ENCODE measurements at regions not wholly inside any gene's neighbourhood (a gene's known extent, or its start where the extent isn't known, plus 50 kb on each side); places are given as distances from the start of the nearest gene placed in this dataset.
A peak's percentile ranks its signal among the peaks of the same experiment; 100 is the strongest.
"Not testable (repeated sequence)": the region's sequence is repeated elsewhere in the genome, so short reads cannot be mapped to it uniquely, and the experiment has no call there.

GRCh38 chr18:8525692-8526091 is 83.5 kb upstream of the RAB12 start:
- H3K36me3 Mint-ChIP-seq, result peaks cover 0 to 22% (median 2%) of the 10 kb centered on the region in 3 donors
- H3K27me3 Mint-ChIP-seq, result peaks cover 26 to 55% (median 33%) of the 10 kb centered on the region in 5 donors
- DNase-seq (no peak), ATAC-seq (no peak)
- POLR2A ChIA-PET, result no interaction called here
- no peak overlapping the region for H3K4me3 Mint-ChIP-seq
- peaks cover 0 to 4% (median under 1%) of the 10 kb centered on the region in 4 donors for H3K4me1 Mint-ChIP-seq
- H3K9me3 Mint-ChIP-seq, result peaks cover 5 to 31% (median 22%) of the 10 kb centered on the region in 9 donors
- H3K27ac Mint-ChIP-seq, result no peak overlapping the region

GRCh38 chr18:8526332-8526731 is 82.9 kb upstream of the RAB12 start:
- Mint-ChIP-seq H3K4me3 (no peak overlapping the region), H3K4me1 (peaks cover 0 to 4% (median under 1%) of the 10 kb centered on the region in 4 donors), H3K36me3 (peaks cover 0 to 25% (median 2%) of the 10 kb centered on the region in 3 donors), H3K27me3 (peaks cover 25 to 55% (median 32%) of the 10 kb centered on the region in 5 donors), H3K9me3 (peaks cover 11 to 31% (median 27%) of the 10 kb centered on the region in 9 donors), H3K27ac (no peak overlapping the region)
- ATAC-seq (no peak), DNase-seq (no peak)
- POLR2A ChIA-PET, result no interaction called here

GRCh38 chr18:8529609-8530008 is 79.6 kb upstream of the RAB12 start:
- peaks cover 0 to 32% (median 2%) of the 10 kb centered on the region in 3 donors for H3K36me3 Mint-ChIP-seq
- H3K27ac Mint-ChIP-seq, result no peak overlapping the region
- H3K9me3 Mint-ChIP-seq, result peaks cover 21 to 55% (median 47%) of the 10 kb centered on the region in 9 donors
- H3K4me1 Mint-ChIP-seq, result peaks cover 0 to 4% (median 0%) of the 10 kb centered on the region in 4 donors
- POLR2A ChIA-PET, result no interaction called here
- H3K27me3 Mint-ChIP-seq, result peaks cover 17 to 40% (median 20%) of the 10 kb centered on the region in 5 donors
- DNase-seq, result no peak
- no peak for ATAC-seq
- no peak overlapping the region for H3K4me3 Mint-ChIP-seq

- H3K4me3 Mint-ChIP-seq, H3K27ac Mint-ChIP-seq, POLR2A ChIA-PET, H3K4me1 Mint-ChIP-seq, DNase-seq, ATAC-seq: not testable (repeated sequence)
- H3K27me3 Mint-ChIP-seq, result peaks cover 4 to 25% (median 10%) of the 10 kb centered on the region in 5 donors
- peaks cover 0 to 32% (median 2%) of the 10 kb centered on the region in 3 donors for H3K36me3 Mint-ChIP-seq
- H3K9me3 Mint-ChIP-seq, result peaks cover 21 to 55% (median 47%) of the 10 kb centered on the region in 9 donors
These were observed 78.2 kb upstream of the RAB12 start for GRCh38 chr18:8531084-8531483.

GRCh38 chr18:8536231-8536630 is 73.0 kb upstream of the RAB12 start:
- DNase-seq (no peak), ATAC-seq (no peak)
- H3K4me1 Mint-ChIP-seq, result no peaks in the 10 kb centered on the region

GRCh38 chr18:8536922-8537321 is 72.3 kb upstream of the RAB12 start:
- peaks cover 0 to 6% (median 0%) of the 10 kb centered on the region in 3 donors for H3K36me3 Mint-ChIP-seq
- POLR2A ChIA-PET, result no interaction called here
- no peak for ATAC-seq
- H3K27me3 Mint-ChIP-seq, result peaks cover 0 to 5% (median 0%) of the 10 kb centered on the region in 5 donors
- peaks cover 2 to 22% (median 13%) of the 10 kb centered on the region in 9 donors for H3K9me3 Mint-ChIP-seq
- H3K4me3 Mint-ChIP-seq, result no peak overlapping the region
- H3K27ac Mint-ChIP-seq, result no peak overlapping the region
- DNase-seq, result no peak
- H3K4me1 Mint-ChIP-seq, result no peaks in the 10 kb centered on the region

More at GRCh38 chr18:8536231-8536630, 73.0 kb upstream of the RAB12 start:
- Mint-ChIP-seq H3K4me3 (no peak overlapping the region), H3K27ac (no peak overlapping the region), H3K27me3 (peaks cover 0 to 10% (median 0%) of the 10 kb centered on the region in 5 donors), H3K9me3 (peaks cover 9 to 29% (median 20%) of the 10 kb centered on the region in 9 donors), H3K36me3 (peaks cover 0 to 13% (median 0%) of the 10 kb centered on the region in 3 donors)
- POLR2A ChIA-PET, result no interaction called here

DNA sequence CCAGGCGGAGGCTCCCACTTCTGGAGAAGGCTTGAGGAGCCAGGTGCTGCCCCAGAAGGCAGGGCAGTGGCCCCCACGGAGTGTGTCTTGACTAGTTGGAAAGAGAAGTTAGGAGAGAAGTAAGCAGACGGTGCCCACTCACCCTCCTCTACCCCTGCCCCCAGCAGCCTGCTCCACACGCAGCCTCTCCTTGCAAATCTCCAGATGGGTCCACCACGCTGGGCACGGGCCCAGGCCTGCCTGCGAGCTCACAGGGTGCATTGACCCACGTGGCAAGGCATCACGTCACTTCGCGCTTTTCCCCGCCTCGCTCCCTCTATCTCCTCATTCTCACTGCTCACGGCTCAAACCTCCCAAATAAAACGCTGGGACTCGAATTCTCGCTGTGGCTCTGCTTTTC is 71.8 kb upstream of the RAB12 start:
- peaks cover 0 to 18% (median 8%) of the 10 kb centered on the region in 9 donors for H3K9me3 Mint-ChIP-seq
- peaks cover 0 to 3% (median 0%) of the 10 kb centered on the region in 5 donors for H3K27me3 Mint-ChIP-seq
- H3K4me3 Mint-ChIP-seq, result peak overlapping the region in 1 of 10 donors; percentile 49
- POLR2A ChIA-PET, result no interaction called here
- peaks cover 0 to 2% (median 0%) of the 10 kb centered on the region in 3 donors for H3K36me3 Mint-ChIP-seq
- no peak for DNase-seq
- H3K4me1 Mint-ChIP-seq, result no peaks in the 10 kb centered on the region
- no peak for ATAC-seq
- no peak overlapping the region for H3K27ac Mint-ChIP-seq

DNA sequence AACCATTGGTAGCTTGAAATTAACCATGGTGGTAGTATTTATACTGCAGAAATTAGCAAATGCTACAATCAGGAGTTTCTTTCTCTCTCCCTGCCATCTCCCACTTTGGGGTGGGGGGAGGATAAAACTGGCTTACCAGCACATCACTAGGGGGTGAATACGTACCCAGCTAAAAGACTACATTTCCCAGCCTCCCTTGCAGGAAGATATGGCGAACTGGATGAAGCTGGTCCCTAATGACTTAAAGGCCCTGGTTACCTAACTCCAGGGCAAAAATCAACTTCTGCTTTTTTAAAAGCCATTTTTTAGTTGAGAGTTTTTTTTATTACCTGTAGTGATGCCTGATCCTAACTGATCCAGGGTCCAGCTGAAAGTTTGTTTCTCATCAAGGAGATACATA is 70.3 kb upstream of the RAB12 start:
- no peak for DNase-seq

DNA sequence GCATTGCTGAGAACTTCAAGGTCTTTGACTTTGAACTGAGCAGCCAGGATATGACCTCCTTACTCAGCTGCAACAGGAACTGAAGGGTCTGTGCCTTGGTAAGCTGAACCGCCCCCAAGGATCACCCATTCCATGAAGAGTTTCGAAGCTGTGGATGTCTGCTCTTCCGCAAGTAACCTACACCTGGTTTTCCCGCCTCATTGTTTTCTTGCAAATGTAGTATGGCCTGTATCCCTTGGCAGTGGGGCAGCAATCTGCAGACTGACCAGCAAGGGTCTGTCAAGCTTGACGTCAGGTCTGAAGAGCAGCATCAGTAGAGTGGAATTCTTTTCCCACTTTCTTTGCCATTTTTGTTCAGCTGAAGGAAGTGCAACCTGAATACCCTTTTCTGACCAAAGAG is 62.6 kb upstream of the RAB12 start:
- Mint-ChIP-seq H3K4me1 (no peaks in the 10 kb centered on the region), H3K9me3 (no peaks in the 10 kb centered on the region), H3K4me3 (no peak overlapping the region), H3K27ac (no peak overlapping the region), H3K36me3 (no peaks in the 10 kb centered on the region), H3K27me3 (peaks cover 6 to 22% (median 9%) of the 10 kb centered on the region in 5 donors)
- POLR2A ChIA-PET, result no interaction called here
- DNase-seq (no peak), ATAC-seq (no peak)

More for the DNA sequence above, 70.3 kb upstream of the RAB12 start:
- Mint-ChIP-seq H3K27ac (no peak overlapping the region), H3K4me1 (no peaks in the 10 kb centered on the region), H3K9me3 (peaks cover 0 to 8% (median 0%) of the 10 kb centered on the region in 9 donors), H3K27me3 (peaks cover 0 to 15% (median 6%) of the 10 kb centered on the region in 5 donors), H3K36me3 (no peaks in the 10 kb centered on the region), H3K4me3 (no peak overlapping the region)
- POLR2A ChIA-PET, result no interaction called here
- ATAC-seq, result no peak

DNA sequence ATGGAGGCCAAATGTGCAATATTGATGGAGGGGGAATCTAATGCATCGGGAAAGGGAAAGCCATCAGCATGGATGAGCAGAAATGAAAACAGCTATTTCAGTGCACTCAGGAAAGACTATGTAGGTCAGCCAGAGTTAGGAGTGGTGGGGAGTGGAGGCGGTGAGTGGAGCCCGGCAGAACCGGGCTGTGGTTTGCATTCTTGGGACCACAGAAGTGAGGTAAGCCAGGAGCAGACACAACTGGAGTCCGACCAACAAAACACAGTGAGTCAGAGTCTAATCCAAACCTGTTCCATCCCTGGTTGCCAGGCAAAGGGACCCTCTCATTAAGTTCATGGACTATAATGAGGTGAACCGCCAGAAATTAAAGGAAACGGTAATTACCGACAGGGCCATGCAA is 61.1 kb upstream of the RAB12 start:
- H3K36me3 Mint-ChIP-seq, result no peaks in the 10 kb centered on the region

DNA sequence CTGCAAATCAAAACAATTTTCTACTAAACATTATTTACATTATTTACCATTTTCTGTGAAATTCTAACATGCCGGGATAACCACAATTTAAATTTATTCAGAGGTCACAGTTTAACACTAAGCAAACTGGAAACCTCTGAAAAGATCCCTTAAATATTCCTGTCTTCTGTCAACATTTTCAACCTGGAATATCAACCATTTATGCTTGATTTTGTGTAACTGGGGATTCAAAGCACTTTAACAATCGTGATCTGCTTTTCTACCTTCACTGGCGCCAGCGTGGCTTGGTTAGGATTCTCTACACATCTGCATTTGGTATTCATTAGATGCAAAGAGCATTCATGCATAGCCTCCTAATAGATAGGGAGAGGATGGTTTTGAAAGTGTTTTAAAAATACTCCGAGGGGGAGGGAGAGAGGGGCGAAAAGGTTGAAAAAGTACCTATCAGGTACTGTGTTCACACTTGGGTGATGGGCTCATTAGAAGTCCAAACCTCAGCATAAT is 59.9 kb upstream of the RAB12 start:
- DNase-seq (no peak), ATAC-seq (no peak)
- POLR2A ChIA-PET, result no interaction called here
- Mint-ChIP-seq H3K27ac (no peak overlapping the region), H3K4me3 (no peak overlapping the region), H3K9me3 (no peaks in the 10 kb centered on the region), H3K27me3 (peaks cover 1 to 11% (median 3%) of the 10 kb centered on the region in 5 donors), H3K36me3 (no peaks in the 10 kb centered on the region), H3K4me1 (no peaks in the 10 kb centered on the region)

More for the DNA sequence above, 61.1 kb upstream of the RAB12 start:
- no peak overlapping the region for H3K27ac Mint-ChIP-seq
- ATAC-seq (no peak), DNase-seq (no peak)
- peaks cover 3 to 22% (median 7%) of the 10 kb centered on the region in 5 donors for H3K27me3 Mint-ChIP-seq
- no peaks in the 10 kb centered on the region for H3K9me3 Mint-ChIP-seq
- no peaks in the 10 kb centered on the region for H3K4me1 Mint-ChIP-seq
- no peak overlapping the region for H3K4me3 Mint-ChIP-seq
- POLR2A ChIA-PET, result no interaction called here

- Mint-ChIP-seq H3K4me1 (no peaks in the 10 kb centered on the region), H3K36me3 (no peaks in the 10 kb centered on the region), H3K4me3 (no peak overlapping the region), H3K27me3 (peaks cover 0 to 6% (median 3%) of the 10 kb centered on the region in 5 donors), H3K9me3 (no peaks in the 10 kb centered on the region), H3K27ac (no peak overlapping the region)
- POLR2A ChIA-PET, result no interaction called here
- DNase-seq (no peak), ATAC-seq (no peak)
These were observed 57.1 kb upstream of the RAB12 start for GRCh38 chr18:8552151-8552550.

DNA sequence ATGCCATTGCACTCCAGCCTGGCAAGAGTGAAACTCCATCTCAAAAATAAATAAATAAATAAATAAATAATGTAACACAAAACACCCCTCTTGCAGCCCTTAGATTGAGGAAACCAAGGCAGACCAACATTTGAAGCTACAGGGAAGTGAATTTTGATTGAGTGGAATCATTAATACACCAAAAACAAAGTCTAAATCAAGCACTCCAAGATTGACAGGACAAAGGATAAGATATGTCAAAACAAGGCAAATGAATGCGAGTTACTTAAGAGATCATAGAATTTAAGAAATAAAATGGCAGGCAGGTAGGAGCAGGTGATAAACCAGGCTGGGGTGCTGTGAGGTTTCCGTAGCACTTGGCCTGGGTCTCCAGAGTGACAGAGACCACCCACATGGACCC is 54.9 kb upstream of the RAB12 start:
- Mint-ChIP-seq H3K9me3 (no peaks in the 10 kb centered on the region), H3K27ac (no peak overlapping the region), H3K36me3 (no peaks in the 10 kb centered on the region), H3K4me3 (no peak overlapping the region), H3K4me1 (no peaks in the 10 kb centered on the region), H3K27me3 (peaks cover 0 to 9% (median 3%) of the 10 kb centered on the region in 5 donors)
- ATAC-seq (no peak), DNase-seq (no peak)
- POLR2A ChIA-PET, result no interaction called here

- Mint-ChIP-seq H3K27me3 (peaks cover 0 to 13% (median 2%) of the 10 kb centered on the region in 5 donors), H3K4me3 (no peak overlapping the region), H3K4me1 (peaks cover 0 to 2% (median 0%) of the 10 kb centered on the region in 4 donors), H3K36me3 (no peaks in the 10 kb centered on the region), H3K9me3 (no peaks in the 10 kb centered on the region), H3K27ac (no peak overlapping the region)
- POLR2A ChIA-PET, result no interaction called here
- DNase-seq (no peak), ATAC-seq (no peak)
These were observed 52.8 kb upstream of the RAB12 start for GRCh38 chr18:8556424-8556823.
